GM21529 (cell line): ENCODE measurements at regions not wholly inside any gene's neighbourhood (a gene's known extent, or its start where the extent isn't known, plus 50 kb on each side); places are given as distances from the start of the nearest gene placed in this dataset.

Source experiments
- ATAC-seq: cut with Tn5 transposase; IDR thresholded peaks from one replicate; pipeline ENCODE4 v1.9.1; 2021; ENCODE audit not compliant: unreplicated experiment

DNA sequence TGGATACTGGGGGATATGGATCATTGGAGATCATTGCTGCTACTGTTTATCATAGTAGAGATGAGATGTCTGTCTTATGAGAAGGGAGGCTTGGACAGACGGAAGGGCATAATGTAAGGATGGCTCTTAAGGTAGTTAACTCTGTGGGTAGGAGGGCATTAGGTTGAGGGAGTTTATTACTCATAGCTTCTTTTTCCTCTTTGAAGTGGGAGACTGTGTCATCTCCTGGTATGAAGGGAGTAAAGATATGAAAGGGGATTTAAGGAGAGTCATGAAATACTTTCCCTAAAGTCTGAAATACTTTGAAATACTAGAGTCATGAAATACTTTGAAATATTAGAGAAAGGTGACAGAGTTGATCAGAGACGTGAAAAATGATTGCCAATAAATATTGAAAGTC lies 255.5 kb upstream of the PITX2 start:
- no peak for ATAC-seq

DNA sequence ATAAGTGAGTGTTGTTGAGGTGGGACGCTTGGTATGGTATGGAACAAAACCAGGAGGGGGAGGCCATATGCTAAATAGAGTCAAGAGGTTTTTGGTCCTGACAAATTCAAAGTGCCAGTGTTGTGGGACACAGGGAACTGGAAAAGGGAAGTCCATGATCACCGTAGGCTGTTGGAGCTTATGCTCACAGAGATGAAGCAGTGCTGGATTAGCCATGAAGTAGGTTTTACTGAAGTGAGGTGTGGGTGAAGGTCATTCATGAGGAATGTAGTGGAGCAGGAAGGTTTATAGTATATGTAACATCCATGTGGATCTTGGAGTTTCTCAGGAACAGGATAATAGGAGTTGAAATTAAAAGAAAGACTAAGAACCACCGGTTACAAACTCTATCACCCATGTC lies 256.1 kb upstream of the PITX2 start:
- no peak for ATAC-seq

- no peak for ATAC-seq
These were observed 263.4 kb upstream of the PITX2 start for GRCh38 chr4:110886270-110886669.

- ATAC-seq, result no peak
These were observed 264.0 kb upstream of the PITX2 start for GRCh38 chr4:110886856-110887255.

DNA sequence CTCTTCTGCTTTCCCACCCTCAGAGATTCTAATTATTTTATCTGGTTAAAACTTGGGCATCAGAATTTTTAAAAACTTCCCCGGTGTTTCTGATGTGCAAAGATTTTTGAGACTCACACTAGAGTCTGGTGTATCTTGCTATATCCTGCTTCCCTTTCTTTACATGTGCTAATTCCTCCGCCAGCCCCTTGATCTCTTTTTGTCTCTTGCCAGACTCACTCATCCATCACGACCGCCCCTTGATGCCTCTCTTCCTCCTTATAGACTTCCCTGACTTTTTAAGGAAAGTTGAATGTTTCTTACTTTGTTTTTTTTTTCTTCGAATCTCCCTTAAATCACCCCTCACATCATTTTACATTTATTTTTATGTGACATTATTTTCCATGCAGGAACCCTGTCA lies 274.9 kb upstream of the PITX2 start:
- ATAC-seq, result no peak

DNA sequence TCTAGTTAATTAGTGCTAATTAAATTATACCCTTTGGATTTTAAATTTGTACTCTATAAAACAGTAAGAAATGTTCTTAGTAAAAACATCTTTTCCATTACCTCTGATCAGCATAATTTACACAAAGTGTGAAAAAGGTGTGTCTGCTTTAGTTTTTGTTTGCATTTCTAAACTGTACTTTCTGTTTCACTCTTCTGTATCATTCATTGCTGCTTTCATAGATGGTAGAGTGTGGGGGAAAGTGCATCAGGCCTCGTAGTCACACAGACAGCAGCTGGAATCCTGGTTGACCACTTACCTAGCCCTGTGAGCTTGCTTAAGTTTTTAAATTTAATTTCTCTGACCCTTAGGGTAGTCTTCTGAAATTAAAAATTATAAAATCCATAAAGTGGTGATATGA lies 275.4 kb upstream of the PITX2 start:
- ATAC-seq, result peak; percentile 85

- no peak for ATAC-seq
These were observed 277.4 kb upstream of the PITX2 start for GRCh38 chr4:110900213-110900769.

DNA sequence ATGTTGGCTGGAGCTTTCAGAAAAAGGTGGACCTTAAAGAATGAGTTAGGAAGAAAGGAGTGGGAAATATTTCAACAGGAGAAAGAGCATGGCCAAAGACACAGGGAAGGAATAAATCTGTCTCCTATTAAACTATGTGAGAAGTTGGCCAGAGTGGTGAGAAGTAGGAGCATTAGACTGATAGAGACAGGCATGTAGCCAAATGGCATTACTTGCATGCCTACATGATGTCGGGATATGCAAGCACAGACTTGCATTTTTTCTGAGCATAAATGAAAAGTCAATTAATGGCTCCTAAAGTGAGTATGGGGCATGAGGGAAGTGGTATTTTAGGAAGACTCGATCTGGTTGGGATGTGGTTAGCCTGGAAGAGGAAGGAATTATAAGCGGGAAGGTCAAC lies 279.6 kb upstream of the PITX2 start:
- no peak for ATAC-seq

- no peak for ATAC-seq
These were observed 281.7 kb upstream of the PITX2 start for GRCh38 chr4:110904435-110905065.

DNA sequence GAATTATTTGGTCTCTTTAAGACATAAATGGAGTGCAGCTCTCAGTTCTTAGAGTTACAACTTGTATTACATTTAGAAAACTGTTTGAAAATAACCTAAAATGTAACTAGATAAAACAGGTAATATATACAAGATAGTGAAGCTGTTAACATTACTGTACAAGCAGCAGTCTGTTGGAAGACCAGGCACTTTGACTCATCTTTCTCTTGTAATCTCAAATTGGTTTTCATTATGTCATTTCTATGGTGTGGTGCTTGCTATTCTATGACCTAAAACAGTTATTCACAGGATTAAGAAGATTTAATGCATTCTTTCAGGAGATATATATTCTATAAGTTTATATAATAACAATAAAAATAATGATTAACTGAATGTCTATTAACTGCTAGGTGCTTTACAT lies 282.5 kb upstream of the PITX2 start:
- ATAC-seq, result no peak

DNA sequence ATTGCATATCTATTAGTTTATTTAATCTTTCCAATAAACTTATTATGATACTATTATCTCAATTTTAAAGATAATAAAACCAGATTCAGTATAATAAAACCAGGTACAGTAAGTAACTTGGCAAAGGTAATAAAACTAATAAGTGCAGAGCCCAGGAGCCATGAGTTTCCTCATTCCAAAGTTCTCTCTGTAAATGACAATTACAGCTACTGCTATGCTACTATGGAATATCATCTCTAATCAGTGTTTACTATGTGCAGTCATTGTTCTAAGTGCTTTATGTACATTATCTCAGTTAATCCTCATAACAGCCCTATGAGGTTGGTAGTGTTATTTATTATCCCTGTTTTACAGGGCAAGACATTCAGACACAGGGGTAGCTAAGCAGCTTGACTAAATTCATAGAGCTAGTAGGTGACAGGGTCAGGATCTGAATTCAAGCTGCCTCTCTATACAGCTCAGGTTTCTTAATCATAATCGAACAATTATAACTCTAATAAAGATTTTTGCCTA lies 285.0 kb upstream of the PITX2 start:
- no peak for ATAC-seq

DNA sequence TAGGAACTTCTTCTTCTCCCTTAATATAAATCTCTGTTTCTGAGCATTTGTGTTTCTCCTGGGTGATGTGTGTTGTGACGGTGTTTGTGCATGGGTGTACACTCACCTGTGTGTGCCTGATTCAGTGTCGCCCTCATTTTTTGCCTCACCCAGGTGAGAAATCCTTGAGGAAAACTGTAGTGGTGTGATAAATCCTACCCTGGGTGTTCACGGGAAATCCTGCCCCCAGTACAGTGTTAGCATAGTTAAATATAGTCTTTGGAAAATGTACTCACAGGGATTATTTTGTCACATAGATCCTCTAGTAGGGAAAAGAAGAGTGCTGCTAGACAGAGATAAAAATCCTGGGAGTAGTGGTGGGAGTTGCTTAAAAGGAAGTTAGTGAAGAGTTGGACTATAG lies 291.9 kb upstream of the PITX2 start:
- no peak for ATAC-seq

DNA sequence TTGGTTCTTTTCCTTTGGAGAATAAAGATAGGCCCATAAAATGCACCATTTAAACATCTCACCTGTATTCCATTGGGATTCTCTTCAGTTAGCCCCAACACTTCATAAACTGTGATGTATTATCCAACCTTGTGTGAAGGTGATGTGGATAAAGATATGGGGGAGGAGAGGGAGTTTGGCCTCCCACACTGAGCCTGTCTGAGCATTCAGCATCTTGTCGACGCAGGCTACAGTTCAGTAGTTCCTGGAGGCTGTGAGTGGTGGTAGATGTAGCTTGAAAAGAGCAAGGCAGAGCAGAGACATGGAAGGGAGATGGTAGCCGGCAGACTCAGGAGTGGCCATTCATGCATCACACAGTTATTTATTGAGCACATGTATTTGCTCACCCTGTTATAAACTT lies 292.4 kb upstream of the PITX2 start:
- no peak for ATAC-seq

- no peak for ATAC-seq
These were observed 293.6 kb upstream of the PITX2 start for GRCh38 chr4:110916505-110916904.

- no peak for ATAC-seq
These were observed 295.0 kb upstream of the PITX2 start for GRCh38 chr4:110917835-110918234.

DNA sequence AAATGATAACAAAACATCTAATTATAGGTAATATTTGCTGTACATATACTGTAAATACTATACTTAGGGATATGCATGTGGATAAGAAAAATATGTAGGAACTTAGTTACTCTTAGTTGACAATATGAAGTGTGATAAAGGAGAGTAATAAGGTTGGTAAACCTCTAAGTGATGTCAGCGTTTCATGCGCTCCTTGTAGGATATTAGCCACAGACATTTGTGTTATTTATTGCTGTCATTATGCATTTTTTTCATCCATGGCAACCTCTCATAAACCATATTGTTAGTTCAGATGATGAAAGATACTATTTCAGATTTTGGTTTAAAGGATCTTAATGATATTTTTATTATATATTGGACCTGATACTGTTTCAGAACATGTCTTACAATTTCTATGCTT lies 298.1 kb upstream of the PITX2 start:
- ATAC-seq, result no peak

GRCh38 chr4:110924761-110925160 lies 301.9 kb upstream of the PITX2 start:
- no peak for ATAC-seq

GRCh38 chr4:110926841-110927400 lies 304.0 kb upstream of the PITX2 start:
- ATAC-seq, result no peak

GRCh38 chr4:110933341-110933740 lies 310.5 kb upstream of the PITX2 start:
- ATAC-seq, result no peak

DNA sequence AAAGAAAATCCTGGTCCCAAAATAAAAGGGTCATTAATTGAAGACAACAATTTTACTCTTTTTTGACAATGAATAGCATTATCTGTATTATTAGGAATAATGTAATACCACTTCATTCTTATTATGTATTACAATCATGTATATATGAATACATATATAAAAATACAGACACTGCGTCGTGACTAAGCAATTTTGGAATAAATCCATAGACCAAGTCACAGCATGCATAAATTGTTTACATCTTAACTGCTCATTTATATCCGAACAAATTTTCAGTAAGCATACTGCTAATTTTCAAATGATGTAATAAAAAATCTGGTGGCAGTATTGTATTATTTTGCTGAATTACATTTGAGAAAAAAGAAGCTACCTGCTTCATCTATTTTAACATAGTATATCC lies 321.6 kb upstream of the PITX2 start:
- ATAC-seq, result no peak

DNA sequence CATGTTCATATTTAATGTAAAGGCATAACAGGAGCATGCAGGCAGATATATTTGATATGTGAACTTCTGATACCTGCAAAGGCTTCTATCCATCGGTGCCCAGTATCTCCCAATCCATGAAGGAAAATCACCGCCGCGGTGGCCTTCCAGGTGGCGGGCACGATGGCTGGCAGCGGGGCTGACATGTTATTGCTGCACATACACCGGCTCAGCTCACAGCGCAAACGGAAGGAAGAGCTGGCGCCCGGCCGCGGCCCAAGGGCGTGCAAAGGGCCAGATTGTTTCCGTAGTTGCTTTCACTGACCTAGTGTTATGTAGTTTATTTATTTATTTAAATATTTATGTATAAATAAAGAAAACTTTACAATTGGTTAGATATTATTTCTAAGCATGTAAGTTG lies 322.7 kb upstream of the PITX2 start:
- no peak for ATAC-seq

GRCh38 chr4:110949542-110949941 lies 326.7 kb upstream of the PITX2 start:
- no peak for ATAC-seq

DNA sequence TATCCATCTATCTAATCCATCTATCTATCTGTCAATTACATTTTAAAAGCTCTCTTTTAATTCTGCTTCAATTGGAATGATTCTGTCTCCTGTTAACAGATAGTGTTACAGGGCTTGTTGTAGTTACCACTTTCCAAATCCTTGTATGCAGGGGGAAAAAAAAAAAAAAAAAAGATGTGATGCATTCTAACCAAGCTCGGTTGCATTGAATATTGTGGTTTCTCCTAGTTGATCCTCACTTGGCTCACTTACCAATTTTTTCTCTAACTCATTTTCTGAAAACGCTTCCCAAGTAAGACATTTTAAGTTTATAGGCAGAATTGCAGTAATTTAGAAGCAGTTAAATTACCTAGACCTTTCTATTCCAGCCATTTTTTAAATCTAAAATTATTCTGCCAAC lies 327.9 kb upstream of the PITX2 start:
- no peak for ATAC-seq
